Right ventricle myocardium superior (tissue), 1 donor: ENCODE measurements at regions not wholly inside any gene's neighbourhood (a gene's known extent, or its start where the extent isn't known, plus 50 kb on each side); places are given as distances from the start of the nearest gene placed in this dataset.

Experiments used
- ATAC-seq: fragments of 200-7000 bp; cut with Tn5 transposase; one replicate; pipeline ENCODE4 v1.9.1; 2020; ENCODE audit warnings: mild to moderate bottlenecking; ENCODE audit not compliant: poor library complexity
- DNase-seq: peaks from one replicate; pipeline ENCODE4 v3.0.0-alpha.2; 2020
- intact Hi-C: fragments of 100-400 bp; cut with DNase I; formaldehyde crosslinking; loops from one replicate; pipeline ENCODE4 v1.11.2; 2022
- donor health status: DM: no; HTN: yes; CAD: no; lungs with severe emphysema.

GRCh38 chr11:80860632-80861031, 1419.8 kb upstream of the TENM4 start:
- intact Hi-C loops = no loop called here
- ATAC-seq (no peak), DNase-seq (no peak)

GRCh38 chr11:80856066-80856465, 1415.2 kb upstream of the TENM4 start:
- ATAC-seq (no peak), DNase-seq (no peak)
- intact Hi-C loops = no loop called here

- no peak for DNase-seq
- no peak for ATAC-seq
- intact Hi-C loops = no loop called here
Measured at GRCh38 chr11:80855426-80855825, 1414.6 kb upstream of the TENM4 start.

DNA sequence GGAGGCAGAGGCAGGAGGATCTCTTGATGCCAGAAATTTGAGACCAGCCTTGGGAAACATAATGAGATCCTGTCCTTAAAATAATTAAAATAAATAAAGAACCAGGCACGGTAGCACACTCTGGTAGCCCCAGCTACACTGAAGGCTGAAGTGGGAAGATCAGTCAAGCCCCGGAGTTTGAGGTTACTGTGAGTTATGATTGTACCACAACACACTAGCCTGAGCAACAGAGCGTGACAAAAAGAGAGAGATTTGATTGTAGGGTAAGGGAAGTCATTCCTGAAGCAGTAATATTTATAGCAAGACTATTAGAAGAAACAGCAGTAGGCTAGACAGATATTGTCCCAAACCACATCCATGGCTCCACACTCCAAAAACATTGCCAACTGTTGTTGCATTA, 1408.4 kb upstream of the TENM4 start:
- no peak for DNase-seq
- intact Hi-C loops = no loop called here
- no peak for ATAC-seq

DNA sequence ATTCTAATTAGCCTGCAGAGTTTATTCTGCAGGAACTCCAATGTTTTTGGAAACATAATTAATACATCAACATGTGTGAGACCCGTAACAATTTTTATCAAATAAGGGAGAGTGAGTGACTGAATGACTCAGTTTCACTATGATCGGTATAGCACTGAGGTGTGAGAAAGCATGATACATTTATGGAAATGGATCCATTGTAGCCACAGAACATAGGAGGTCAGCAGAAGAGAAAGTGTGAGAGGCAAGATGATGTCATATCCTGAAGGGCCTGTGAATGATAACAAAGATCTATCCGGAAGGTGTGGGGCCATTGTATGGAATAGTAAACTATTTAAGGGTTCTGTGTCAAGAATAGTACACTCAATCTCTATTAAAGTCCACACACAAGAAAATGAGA, 1406.1 kb upstream of the TENM4 start:
- DNase-seq (no peak), ATAC-seq (no peak)
- intact Hi-C loops = no loop called here

- intact Hi-C loops = no loop called here
- no peak for DNase-seq
- ATAC-seq = no peak
Measured at GRCh38 chr11:80846442-80846841, 1405.6 kb upstream of the TENM4 start.

DNA sequence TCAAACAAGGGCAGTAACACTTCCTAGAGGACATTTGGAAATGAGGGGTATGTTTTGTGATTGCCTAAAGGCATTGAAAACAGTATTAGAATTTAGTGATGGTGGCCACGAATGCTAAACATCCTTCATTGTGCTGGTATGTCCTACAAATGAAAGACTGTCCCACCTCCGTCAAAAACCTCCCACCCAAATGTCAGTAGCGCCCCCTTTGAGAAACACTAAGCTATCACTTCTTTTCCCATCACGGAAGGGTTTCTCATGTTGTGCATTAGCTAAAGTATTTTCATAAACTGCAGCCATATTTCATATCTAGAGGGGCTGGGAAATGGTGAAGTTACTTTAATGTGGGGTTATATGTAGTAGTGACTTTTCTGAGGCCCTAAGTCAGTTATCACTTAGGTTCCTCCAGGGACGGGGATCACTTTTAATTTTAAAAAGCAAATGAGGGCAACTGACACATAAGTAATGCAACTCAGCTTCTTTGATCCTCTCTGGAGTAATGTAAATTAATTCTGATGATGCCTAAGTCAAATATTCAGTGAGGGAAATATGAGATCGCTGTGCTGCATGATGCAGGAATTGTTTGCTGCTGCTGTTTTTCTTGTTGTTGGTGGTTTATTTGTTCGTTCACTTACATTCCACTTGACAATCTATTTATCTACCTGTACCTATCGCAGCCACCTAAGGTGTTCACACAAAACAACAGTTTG, 1403.4 kb upstream of the TENM4 start:
- ATAC-seq = no peak
- intact Hi-C loops = no loop called here
- no peak for DNase-seq

GRCh38 chr11:80843266-80843974, 1402.6 kb upstream of the TENM4 start:
- no peak for DNase-seq
- intact Hi-C loops = no loop called here
- ATAC-seq = no peak

DNA sequence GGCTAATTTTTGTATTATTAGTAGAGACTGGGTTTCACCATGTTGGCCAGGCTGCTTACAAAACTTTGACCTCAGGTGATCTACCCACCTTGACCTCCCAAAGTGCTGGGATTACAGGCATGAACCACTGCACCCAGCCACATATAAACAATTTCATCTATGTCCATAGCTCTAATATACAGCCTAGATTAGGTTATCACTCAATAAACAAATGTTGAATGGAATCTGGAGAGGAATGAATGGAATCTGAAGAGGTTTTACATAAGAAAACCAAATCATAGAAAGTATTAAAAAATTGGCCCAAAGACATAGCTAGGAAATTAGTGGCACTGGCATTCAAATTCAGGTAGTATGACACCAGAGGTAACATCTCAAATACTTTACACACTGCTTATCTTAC, 1401.4 kb upstream of the TENM4 start:
- ATAC-seq = no peak

GRCh38 chr11:80841675-80842074, 1400.8 kb upstream of the TENM4 start:
- no peak for DNase-seq
- intact Hi-C loops = no loop called here
- no peak for ATAC-seq

More for the DNA sequence above, 1401.4 kb upstream of the TENM4 start:
- no peak for DNase-seq
- intact Hi-C loops = no loop called here

GRCh38 chr11:80838153-80838552, 1397.3 kb upstream of the TENM4 start:
- DNase-seq = no peak
- intact Hi-C loops = no loop called here
- no peak for ATAC-seq

GRCh38 chr11:80837051-80837450, 1396.2 kb upstream of the TENM4 start:
- ATAC-seq (no peak), DNase-seq (no peak)
- intact Hi-C loops = no loop called here

DNA sequence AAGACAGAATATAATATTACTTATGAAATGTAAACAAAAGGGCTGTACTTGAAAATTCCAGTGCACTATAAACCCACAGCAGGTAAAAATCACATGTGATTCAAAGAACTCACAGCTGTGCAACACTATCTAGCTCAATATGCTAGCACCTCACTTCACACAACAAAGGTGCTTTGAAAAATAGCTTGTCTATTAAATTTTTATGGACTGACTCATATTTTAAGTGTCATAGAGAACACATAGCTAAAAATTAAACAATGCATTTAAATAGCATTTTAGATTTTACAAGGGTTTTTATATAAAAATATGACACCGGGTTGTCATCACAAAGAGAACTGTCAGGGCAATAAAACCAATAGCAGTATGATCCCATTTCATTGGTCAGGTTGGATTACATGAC, 1390.5 kb upstream of the TENM4 start:
- intact Hi-C loops = no loop called here
- ATAC-seq (no peak), DNase-seq (no peak)

DNA sequence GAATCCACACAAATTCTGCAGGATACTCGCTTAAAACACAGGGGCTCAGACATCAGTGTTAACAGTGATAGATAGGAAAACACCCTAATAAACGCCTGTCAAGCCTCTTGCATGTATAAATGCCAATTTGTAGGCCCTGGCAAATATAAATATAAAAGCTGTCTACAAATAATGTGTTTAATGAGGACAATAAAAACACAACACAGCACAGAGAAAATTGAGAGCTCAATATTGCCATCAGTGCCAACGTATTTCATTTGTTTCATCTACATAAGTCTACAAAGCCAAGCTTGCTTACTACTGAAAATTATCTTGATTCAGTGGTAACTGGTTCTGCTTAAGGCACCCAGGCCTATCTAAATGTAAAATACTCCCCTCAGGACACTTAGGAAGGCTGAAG, 1387.0 kb upstream of the TENM4 start:
- intact Hi-C loops = no loop called here
- ATAC-seq (no peak), DNase-seq (no peak)

- ATAC-seq = no peak
- no peak for DNase-seq
- intact Hi-C loops = no loop called here
Measured at GRCh38 chr11:80826808-80827207, 1386.0 kb upstream of the TENM4 start.

DNA sequence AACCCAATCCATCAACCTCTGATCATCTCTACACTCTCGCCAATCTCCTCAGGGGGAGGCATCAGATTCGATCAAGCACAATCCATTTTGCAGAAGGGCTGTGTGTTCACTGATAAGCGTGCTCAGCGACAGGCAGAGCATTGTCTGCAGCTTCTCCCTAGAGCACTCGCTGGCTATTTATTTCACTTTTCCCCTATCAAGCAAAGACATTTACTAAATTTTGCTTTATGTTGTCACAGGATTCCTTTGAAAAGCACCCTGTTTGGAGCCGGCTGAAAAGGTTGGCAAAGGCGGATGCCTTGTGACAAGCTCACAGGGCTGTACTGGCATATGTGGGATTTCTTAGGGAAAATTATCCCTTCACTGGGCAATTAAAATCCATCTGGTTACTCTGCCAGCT, 1381.5 kb upstream of the TENM4 start:
- intact Hi-C loops = no loop called here
- DNase-seq = no peak
- ATAC-seq = no peak

GRCh38 chr11:80819271-80819670, 1378.4 kb upstream of the TENM4 start:
- ATAC-seq (no peak), DNase-seq (no peak)
- intact Hi-C loops = no loop called here

DNA sequence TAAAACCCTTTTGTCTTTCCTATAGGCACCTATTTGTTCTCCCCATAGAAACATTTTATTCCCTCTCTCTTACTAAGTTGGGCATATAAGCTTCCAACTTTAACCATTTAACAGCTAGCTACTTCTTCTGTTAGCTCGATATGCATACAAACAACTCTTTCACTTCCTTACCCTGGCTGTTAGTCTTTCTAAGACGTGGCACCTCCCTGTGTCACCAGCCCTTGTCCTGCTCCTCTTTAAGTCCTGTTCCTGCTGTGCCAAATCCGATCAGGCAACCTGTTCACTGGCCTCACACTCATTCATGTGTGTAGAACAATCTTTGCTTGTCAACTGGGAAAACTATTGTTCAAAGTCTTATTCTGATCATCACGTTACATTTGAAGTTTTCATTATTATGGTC, 1376.1 kb upstream of the TENM4 start:
- ATAC-seq (no peak), DNase-seq (no peak)
- intact Hi-C loops = no loop called here

GRCh38 chr11:80816454-80816847, 1375.6 kb upstream of the TENM4 start:
- ATAC-seq (no peak), DNase-seq (no peak)
- intact Hi-C loops = no loop called here

GRCh38 chr11:80815752-80816453, 1375.1 kb upstream of the TENM4 start:
- intact Hi-C loops = no loop called here
- ATAC-seq = no peak
- no peak for DNase-seq
